GM18498 (cell line): ENCODE measurements at regions not wholly inside any gene's neighbourhood (a gene's known extent, or its start where the extent isn't known, plus 50 kb on each side); places are given as distances from the start of the nearest gene placed in this dataset.
"Not testable (repeated sequence)": the region's sequence is repeated elsewhere in the genome, so short reads cannot be mapped to it uniquely, and the experiment has no call there.

Experiments used
- ATAC-seq: cut with Tn5 transposase; IDR thresholded peaks from one replicate; pipeline ENCODE4 v1.9.1; 2021; ENCODE audit warnings: mild to moderate bottlenecking, moderate library complexity; ENCODE audit not compliant: unreplicated experiment

DNA sequence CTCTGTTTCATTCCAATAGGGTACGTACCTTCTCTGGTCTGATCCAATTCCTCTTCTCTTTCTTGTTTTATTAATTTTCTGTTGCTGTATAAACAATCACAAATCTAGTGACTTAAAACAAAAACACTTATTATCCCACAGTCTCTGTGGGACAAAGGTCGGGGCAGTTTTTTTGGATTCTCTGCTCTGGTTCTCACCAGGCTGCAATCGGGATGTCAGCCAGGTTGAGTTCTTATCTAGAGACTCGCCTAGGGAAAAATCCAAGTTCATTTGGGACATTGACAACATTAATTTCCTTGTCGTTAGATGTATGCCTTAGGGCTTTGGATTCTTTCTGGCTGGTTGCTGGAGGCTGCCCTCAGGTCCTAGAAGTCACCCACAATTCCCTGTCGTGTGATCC lies 430.5 kb upstream of the RORB start:
- no peak for ATAC-seq

DNA sequence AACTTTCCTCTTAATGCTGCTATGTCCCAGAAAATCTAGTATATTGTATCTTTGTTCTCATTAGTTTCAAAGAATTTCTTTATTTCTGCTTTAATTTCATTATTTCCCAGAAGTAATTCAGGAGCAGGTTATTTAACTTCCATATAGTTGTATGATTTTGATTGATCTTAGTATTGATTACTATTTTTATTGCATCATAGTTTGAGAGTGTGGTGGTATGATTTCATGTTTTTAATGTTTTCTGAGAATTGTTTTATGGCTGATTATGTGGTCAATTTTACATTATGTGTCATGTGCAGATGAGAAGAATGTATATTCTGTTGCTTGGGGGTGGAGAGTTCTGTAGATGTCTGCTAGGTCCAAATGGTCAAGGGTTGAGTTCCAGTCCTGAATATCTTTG lies 425.6 kb upstream of the RORB start:
- ATAC-seq, result no peak

DNA sequence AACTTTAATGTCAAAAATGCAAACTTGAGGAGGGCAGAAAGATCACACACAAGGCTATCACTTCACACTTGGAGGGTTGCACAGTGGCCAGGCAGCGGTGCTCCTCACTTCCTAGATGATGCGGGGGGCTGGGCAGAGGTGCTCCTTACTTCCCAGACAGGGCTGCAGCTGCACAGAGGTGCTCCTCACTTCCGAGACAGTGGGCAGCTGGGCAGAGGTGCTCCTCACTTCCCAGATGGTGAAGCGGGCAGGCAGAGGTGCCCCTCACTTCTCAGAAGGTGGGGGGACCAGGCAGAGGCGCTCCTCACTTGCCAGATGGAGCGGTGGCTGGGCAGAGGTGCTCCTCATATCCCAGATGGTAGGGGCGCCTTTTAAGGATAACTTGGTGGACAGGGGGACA lies 423.2 kb upstream of the RORB start:
- no peak for ATAC-seq

DNA sequence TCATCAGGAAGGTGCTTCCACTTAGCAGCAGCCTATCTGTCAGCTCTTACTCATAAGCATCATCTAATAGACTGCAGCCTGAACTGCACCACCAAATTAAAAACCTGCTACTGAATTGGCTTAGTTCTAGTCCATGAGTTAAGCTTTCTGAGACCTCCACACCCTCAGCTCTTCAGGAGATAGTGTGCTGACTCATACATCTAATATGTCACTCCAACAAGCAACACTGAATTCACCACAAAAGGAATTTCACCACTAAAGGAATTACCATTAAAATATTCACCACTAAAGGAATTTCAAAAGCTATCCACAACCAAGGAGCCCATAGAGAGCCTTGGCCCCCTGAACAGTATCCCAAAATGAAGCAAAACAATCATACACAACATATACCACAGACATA lies 418.5 kb upstream of the RORB start:
- no peak for ATAC-seq

DNA sequence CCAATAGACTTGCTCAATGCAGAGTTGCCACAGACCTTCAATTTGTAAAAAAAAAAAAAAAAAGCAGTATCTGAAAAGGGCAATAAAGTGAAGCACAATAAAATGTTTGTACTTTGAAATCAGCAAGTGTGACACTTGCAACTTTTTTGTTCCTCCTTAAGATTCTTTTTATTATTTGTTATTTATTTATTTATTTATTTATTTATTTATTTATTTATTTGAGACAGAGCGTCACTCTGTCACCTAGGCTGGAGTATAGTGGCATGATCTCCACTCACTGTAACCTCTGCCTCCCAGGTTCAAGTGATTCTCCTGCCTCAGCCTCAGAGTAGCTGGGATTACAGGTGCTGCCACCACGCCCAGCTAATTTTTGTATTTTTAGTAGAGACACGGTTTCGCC lies 416.5 kb upstream of the RORB start:
- ATAC-seq, result not testable (repeated sequence)

DNA sequence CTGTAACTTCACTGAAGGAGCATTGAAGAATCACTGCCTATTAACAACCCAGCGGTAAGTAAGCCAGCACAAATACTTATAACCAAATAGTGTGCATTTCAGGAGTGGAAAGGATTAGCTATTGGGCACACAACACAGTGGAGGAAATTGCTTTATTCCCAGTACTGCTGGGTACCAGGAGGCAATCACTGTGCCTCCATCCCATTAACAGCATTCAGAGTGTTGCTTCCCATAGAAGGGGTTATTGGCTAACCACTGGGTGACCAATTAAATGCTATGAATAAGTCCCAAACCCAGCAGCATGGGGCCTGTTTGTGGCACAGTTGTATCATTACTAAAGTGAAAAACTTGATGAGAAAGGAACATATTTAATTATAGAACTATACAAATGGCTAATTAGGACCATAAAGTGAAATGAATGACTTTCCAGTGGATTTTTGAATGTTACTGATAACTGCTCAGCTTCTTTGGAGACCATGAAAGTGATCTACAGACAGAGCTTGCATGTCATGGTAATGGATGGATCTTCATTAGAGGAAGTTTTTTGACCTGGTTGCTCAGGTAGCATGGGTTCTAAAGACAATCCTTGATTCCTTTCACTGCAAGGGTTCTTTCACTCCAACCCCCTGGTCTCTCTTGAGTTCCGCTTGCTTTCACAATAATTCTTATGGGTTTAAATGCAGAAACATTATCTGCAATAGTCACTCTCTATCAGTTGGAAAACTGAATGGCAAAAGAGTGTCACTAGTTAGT lies 413.3 kb upstream of the RORB start:
- no peak for ATAC-seq

DNA sequence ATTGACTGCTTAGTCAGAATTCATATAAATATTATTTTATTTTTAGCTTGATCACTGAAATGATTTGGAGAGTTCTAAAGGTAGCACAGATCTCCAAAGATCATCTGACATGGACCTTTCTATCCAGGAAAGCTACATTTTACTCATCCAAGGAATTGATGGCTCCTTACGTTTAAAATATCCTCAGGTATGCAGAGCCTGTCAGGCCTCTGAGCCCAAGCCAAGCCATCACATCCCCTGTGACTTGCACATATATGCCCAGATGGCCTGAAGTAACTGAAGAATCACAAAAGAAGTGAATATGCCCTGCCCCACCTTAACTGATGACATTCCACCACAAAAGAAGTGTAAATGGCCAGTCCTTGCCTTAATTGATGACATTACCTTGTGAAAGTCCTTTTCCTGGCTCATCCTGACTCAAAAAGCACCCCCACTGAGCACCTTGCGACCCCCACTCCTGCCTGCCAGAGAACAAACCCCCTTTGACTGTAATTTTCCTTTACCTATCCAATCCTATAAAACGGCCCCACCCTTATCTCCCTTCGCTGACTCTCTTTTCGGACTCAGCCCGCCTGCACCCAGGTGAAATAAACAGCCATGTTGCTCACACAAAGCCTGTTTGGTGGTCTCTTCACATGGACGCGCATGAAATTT lies 411.6 kb upstream of the RORB start:
- ATAC-seq, result not testable (repeated sequence)

DNA sequence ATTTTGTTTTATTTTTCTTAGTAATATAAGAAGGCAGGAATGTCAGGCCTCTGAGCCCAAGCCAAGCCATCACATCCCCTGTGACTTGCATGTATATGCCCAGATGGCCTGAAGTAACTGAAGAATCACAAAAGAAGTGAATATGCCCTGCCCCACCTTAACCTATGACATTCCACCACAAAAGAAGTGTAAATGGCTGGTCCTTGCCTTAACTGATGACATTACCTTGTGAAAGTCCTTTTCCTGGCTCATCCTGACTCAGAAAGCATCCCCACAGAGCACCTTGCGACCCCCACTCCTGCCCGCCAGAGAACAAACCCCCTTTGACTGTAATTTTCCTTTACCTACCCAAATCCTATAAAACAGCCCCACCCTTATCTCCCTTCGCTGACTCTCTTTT lies 406.2 kb upstream of the RORB start:
- ATAC-seq, result not testable (repeated sequence)

DNA sequence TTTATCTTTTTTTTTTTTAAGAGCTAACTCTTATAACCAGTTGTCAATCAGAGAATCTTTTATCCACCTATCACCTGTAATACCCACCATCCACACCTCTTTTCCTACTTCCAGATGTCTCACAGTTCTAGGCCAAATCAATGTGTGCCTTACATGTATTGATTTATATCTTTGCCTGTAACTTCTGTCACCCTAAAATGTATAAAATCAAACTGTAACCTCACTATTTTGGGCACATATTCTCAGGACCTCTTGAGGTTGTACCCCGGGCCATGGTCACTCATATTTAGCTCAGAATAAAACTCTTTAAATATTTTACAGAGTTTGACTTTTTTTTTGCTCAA lies 404.7 kb upstream of the RORB start:
- no peak for ATAC-seq

DNA sequence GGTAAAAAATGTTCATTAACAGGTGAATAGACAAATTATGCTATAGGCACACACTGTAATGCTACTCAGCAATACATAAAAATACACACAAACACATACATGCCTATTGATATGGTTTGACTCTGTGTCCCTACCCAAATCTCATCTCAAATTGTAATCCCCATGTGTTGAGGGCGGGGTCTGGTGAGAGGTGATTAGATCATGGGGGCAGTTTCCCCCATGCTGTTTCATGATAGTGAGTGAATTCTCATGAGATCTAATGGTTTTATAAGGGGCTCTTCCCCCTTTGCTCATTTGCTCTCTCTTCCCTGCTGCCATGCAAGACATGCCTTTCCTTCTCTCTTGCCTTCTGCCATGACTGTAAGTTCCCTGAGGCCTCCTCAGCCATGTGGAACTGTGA lies 403.1 kb upstream of the RORB start:
- not testable (repeated sequence) for ATAC-seq

DNA sequence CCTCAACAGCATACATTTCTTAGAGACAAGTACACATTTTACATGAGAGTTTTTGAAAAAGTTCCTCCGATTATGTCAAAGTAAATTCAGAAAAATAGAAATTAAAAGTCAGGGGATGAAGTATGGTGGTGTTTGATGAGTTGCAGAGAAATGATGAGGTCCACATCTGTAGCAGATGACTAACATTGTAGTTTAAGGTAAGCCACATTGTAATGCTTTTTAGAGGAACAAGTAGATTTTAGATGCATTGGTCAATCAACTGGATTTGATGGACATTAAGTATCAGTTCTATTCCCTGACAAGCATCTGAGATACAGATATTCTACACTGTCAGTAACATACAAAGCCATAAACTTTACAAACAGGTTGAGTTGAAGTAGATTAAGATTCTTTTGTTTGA lies 402.4 kb upstream of the RORB start:
- ATAC-seq, result no peak

DNA sequence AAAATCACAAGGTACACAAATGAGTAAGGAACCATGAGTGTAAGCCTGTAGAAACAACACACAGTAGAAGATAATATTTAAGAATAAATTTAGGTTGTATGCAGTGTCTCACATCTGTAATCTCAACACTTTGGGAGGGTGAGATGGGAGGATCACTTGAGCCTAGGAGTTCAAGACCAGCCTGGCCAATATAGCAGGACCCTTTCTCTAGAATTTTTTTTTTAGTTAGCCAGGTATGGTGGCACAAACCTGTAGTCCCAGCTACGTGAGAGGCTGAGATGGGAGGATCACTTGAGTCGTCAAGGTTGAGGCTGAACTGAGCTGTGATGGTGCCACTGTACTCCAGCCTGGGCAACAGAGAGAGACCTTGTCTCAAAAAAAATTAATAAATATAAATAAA lies 401.2 kb upstream of the RORB start:
- ATAC-seq, result no peak

DNA sequence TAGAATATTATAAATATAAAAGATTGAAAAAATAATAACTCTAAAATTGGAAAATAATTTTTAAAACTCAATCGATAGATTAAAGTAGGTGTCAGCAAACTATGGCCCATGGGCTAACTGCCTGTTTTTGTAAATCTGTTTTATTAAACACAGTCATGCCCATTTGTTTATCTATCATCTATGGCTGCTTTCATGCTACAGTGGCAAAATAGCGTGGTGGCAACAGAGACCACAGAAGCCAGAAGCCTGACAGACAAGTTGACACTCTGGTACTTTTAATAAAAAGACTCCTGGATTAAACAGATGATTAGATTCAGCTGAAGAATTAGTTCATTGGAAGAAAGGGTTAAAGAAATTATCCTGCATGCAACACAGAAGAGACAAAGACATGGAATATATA lies 400.7 kb upstream of the RORB start:
- no peak for ATAC-seq

DNA sequence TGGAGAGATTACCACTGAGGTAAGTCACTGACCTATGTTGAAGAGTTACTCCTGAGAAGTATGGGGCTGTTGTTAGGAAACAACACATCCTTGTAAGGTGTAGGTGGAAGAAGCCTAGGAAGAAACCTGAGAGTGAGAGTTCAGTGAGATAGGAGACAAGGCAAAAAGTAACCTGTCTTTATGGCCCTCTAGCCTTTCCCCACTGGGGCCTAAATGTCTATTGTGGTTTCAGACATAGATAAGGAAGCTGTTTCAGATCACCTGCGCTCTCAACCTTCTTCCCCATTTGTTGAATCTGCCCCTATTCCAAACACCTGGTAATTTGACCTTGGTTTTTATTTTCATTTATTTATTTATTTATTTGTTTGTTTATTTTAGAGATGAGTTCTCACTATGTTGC lies 397.1 kb upstream of the RORB start:
- no peak for ATAC-seq

DNA sequence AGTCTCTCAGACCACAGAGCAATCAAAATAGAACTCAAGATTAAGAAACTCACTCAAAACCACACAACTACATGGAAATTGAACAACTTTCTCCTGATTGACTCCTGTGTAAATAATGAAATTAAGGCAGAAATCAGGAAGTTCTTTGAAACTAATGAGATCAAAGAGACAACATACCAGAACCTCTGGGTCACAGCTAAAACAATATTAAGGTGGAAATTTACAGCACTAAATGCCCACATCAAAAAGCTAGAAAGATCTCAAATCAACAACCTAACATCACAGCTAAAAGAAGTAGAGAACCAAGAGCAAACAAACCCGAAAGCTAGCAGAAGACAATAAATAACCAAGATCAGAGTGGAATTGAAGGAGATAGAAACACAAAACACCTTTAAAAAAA lies 395.0 kb upstream of the RORB start:
- ATAC-seq, result not testable (repeated sequence)

DNA sequence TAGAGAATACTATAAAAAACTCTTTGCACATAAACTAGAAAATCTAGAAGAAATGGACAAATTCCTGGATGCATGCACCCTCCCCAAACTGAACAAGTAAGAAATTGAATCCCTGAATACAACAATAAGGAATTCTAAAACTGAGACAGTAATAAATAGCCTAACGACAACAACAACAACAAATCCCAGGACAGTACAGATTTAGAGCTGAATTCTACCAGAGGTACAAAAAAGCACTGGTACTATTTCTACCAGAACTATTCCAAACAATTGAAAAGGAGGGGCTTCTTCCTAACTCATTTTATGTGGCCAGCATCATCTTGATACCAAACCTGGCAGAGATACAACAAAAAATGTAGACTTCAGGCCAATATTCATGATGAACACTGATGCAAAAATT lies 394.4 kb upstream of the RORB start:
- no peak for ATAC-seq

DNA sequence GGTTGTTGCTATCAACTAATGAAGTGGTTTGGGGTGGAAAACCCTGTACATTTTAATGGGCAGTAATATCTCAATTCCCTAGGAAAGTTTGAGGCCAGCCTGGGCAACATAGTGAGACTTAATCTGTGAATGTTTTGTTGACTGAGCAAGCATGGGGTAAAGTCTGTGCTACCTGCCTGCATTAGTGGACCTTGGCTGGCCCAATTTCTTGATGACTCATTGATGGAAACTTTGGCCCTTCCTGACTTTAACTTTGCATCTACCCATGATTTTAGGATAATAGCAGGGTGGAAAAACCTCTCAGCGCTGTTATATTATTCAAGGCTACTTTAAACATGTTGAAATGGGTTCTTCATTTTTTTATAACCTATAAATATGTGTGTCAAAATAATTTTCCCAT lies 389.4 kb upstream of the RORB start:
- no peak for ATAC-seq

DNA sequence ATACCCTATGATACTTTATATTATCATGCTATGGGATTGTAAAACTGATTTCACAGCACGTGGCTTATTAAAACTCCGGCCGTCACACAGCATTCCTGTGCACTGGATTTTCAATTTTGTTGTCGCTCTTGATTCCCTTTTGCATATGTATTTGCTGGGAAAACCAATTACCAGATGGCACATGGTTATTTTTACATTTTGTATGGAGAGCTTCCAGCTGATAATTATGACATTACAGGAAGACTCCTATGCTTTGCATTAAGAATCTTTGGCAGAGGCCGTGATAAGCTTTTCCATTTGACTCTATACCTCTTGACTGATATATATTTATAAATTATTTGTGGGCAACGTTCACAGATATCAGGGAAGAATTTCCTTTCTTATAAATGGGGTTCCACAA lies 381.2 kb upstream of the RORB start:
- ATAC-seq, result no peak

DNA sequence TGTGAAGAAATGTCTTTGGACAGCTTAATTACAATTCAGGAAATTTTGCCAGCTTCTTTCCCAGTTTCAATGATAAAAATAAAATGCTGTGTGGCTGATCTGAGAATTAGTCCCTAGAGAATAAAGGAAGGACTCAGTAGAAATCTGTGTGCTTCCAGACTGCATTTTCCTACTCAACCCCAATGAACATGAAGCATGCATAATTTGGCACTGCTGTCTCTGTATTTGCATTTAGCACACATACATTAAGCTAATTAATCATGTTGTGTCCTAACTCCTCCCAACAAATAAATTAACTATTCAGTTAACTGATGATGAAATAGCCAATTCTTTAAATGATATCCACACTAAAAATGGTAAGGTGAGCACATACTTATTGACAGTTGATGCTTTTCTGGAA lies 380.0 kb upstream of the RORB start:
- no peak for ATAC-seq

DNA sequence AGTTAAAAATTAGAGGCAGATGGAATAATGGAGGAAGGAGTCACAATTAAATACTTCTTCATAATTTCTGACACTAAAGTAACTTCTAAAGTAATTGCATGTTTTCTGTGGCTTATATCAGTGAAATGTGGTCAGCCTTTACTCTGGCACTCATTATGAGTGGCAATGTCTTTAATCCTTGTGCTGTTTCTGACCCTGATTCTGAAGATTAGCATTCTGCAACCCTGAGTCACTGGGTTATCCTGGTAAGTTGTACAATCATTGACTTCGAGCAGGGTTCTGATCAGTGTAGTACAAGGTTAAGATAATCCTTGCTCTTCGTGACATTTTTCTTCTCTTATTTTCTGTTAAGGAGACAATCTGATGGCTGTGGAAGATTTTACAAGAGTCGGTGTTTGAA lies 379.4 kb upstream of the RORB start:
- ATAC-seq, result no peak

DNA sequence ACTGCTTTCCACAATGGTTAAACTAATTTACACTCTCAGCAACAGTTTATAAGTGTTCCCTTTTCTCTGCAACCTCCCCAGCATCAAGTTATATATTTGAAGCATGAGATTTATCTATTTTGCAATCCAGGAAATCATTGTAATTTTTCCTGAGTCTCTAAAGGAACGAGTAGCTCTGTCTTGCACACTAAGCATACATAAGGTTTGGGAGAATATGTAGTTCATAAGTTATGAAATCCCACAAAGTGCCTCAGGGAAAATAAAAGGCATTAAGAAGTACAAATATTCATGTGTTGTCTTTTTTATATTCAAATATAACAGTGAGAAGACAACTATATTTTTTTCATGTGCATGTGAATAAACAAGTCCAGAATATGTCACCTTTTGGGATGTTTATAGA lies 377.1 kb upstream of the RORB start:
- no peak for ATAC-seq

DNA sequence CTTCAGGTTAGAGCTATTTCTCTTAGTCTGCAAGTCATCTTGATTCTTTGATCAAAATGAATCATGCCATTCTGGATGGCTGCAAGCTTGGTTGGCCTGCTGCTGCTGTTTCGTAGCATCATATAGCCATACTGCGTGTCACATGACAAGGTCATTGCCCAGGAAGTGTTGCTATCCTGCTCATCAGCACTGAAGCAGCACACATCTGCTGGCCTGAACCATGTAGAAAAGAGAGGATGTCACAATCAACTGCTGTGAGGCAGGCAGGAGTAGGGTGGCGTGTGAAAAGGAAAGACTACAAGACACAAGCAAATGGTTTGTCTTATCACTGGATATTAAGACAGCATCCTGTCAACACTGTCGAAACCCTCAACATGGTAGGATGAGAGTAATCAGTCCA lies 376.7 kb upstream of the RORB start:
- no peak for ATAC-seq

DNA sequence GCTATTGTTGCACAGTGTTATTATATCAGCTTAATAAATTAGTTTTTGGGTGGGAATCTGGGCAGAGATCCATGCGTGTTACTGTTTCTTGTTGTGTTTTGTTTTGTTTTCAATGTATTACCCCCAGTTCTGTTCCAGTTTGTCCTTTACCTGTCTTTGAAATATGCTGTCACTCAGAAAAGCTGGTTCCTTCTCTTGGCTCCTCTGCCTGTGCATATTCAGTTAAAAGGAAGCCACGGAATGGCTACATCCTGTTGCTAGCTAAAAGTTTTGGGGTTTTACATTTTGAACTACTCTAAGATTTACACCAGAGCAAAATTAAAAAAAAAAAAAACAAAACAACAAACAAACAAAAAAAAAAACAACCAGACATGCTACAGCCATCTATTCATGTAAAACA lies 374.9 kb upstream of the RORB start:
- ATAC-seq, result no peak
